ENCODE measurements at regions not wholly inside any gene's neighbourhood (a gene's known extent, or its start where the extent isn't known, plus 50 kb on each side); places are given as distances from the start of the nearest gene placed in this dataset.

DNA sequence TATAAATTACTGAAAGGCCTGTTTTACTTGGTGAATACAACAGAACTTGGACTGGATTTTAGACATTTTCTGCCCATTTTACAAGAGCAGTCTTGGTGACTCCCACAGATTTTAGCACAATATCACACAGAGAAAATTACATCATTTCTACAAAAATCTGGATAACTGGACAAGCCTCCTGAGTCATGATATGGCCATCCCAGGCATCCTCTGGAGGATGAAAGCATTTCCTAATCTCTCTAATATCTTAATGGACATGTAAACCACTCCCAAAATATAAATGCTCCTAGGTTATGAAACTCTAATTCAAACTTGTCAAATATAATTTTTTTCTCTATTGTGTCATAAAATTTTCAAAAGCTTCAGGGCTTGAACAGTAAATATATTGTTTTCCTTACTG is 1170.8 kb upstream of the PCDH7 start:
- no peak overlapping the region for H3K27ac ChIP-seq
- TF ChIP-seq, protein P1, sequence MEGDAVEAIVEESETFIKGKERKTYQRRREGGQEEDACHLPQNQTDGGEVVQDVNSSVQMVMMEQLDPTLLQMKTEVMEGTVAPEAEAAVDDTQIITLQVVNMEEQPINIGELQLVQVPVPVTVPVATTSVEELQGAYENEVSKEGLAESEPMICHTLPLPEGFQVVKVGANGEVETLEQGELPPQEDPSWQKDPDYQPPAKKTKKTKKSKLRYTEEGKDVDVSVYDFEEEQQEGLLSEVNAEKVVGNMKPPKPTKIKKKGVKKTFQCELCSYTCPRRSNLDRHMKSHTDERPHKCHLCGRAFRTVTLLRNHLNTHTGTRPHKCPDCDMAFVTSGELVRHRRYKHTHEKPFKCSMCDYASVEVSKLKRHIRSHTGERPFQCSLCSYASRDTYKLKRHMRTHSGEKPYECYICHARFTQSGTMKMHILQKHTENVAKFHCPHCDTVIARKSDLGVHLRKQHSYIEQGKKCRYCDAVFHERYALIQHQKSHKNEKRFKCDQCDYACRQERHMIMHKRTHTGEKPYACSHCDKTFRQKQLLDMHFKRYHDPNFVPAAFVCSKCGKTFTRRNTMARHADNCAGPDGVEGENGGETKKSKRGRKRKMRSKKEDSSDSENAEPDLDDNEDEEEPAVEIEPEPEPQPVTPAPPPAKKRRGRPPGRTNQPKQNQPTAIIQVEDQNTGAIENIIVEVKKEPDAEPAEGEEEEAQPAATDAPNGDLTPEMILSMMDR (IDR thresholded peaks at IDR 0.05), result no peak
- no peaks in the 10 kb centered on the region for H3K36me3 ChIP-seq
- no peak for DNase-seq (ENCODE audit: low spot score)
- no peak for ATAC-seq (ENCODE audit: insufficient number of reproducible peaks, low FRiP score, low read depth)
- H3K9me3 ChIP-seq, result no peaks in the 10 kb centered on the region
- no peaks in the 10 kb centered on the region for H3K27me3 ChIP-seq (replicated peaks; ENCODE audit: insufficient read depth)
- no peak overlapping the region for H3K4me3 ChIP-seq
- H3K4me1 ChIP-seq (ENCODE audit: control insufficient read depth in 1 of 2, low read depth in 2 of 2), result no peaks in the 10 kb centered on the region

- H3K4me1 ChIP-seq (ENCODE audit: control insufficient read depth in 1 of 2, low read depth in 2 of 2), result no peaks in the 10 kb centered on the region
- H3K4me3 ChIP-seq, result no peak overlapping the region
- H3K9me3 ChIP-seq, result no peaks in the 10 kb centered on the region
- no peak overlapping the region for H3K27ac ChIP-seq
- H3K36me3 ChIP-seq, result no peaks in the 10 kb centered on the region
- no peak for ATAC-seq (ENCODE audit: insufficient number of reproducible peaks, low FRiP score, low read depth)
- no peak for DNase-seq (ENCODE audit: low spot score)
- TF ChIP-seq, protein P1 (IDR thresholded peaks at IDR 0.05), result no peak
- H3K27me3 ChIP-seq (replicated peaks; ENCODE audit: insufficient read depth), result no peaks in the 10 kb centered on the region
These were observed 1168.3 kb upstream of the PCDH7 start for GRCh38 chr4:29551821-29552220.

- H3K9me3 ChIP-seq, result no peaks in the 10 kb centered on the region
- no peak for DNase-seq (ENCODE audit: low spot score)
- ATAC-seq (ENCODE audit: insufficient number of reproducible peaks, low FRiP score, low read depth), result no peak
- H3K4me3 ChIP-seq, result no peak overlapping the region
- H3K4me1 ChIP-seq (ENCODE audit: control insufficient read depth in 1 of 2, low read depth in 2 of 2), result no peaks in the 10 kb centered on the region
- H3K36me3 ChIP-seq, result no peaks in the 10 kb centered on the region
- no peak overlapping the region for H3K27ac ChIP-seq
- H3K27me3 ChIP-seq (replicated peaks; ENCODE audit: insufficient read depth), result no peaks in the 10 kb centered on the region
- TF ChIP-seq, protein P1 (IDR thresholded peaks at IDR 0.05), result no peak
These were observed 1166.3 kb upstream of the PCDH7 start for GRCh38 chr4:29553846-29554245.

DNA sequence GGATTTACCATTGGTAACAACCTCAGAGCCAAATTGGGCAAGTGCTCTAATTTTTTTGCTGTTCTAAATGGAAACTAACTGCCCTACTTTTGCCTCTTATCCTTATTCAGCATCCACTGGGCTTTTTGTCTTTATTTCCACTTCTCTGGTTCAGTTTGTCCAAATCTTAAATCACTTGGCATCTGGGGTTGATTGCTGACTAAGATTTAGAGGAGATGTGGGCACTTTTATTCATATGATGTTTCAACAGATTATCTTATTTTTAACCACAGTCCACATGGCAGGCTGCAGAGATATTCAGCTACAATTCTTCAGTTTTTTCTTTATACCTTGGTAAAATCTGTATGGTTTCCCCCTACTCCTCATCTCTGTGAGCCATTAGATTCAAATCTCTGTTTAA is 1161.4 kb upstream of the PCDH7 start:
- Histone ChIP-seq H3K27ac (no peak overlapping the region), H3K9me3 (no peaks in the 10 kb centered on the region), H3K4me3 (no peak overlapping the region), H3K27me3 (replicated peaks; ENCODE audit: insufficient read depth) (no peaks in the 10 kb centered on the region), H3K4me1 (ENCODE audit: control insufficient read depth in 1 of 2, low read depth in 2 of 2) (no peaks in the 10 kb centered on the region), H3K36me3 (no peaks in the 10 kb centered on the region)
- ATAC-seq (ENCODE audit: insufficient number of reproducible peaks, low FRiP score, low read depth) (no peak), DNase-seq (ENCODE audit: low spot score) (no peak)
- TF ChIP-seq, protein P1 (IDR thresholded peaks at IDR 0.05), result no peak

DNA sequence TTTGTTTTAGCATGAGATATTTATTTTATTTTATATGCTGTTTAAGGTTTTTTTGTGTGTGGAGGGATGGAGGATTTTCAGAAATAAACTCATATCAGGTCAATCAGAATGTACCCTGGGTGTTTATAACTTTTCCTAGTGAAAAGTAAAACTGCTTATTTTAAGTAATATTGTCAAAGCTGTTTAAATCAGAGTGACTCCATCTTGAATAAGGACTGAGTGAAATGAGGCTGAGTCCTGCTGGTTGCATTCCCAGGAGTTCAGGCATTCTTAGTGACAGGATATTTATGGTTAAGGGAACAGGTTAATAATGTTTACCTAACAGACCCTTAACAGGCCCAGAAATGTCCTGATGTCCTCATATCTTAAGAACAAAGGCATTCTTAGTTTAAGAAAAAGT is 1160.9 kb upstream of the PCDH7 start:
- TF ChIP-seq, protein P1 (IDR thresholded peaks at IDR 0.05), result no peak
- Histone ChIP-seq H3K4me1 (ENCODE audit: control insufficient read depth in 1 of 2, low read depth in 2 of 2) (no peaks in the 10 kb centered on the region), H3K4me3 (no peak overlapping the region), H3K27me3 (replicated peaks; ENCODE audit: insufficient read depth) (no peaks in the 10 kb centered on the region), H3K9me3 (no peaks in the 10 kb centered on the region), H3K27ac (no peak overlapping the region), H3K36me3 (no peaks in the 10 kb centered on the region)
- no peak for DNase-seq (ENCODE audit: low spot score)
- ATAC-seq (ENCODE audit: insufficient number of reproducible peaks, low FRiP score, low read depth), result no peak

Data from thoracic aorta (tissue), 2 donors.